GM21576 (cell line): ENCODE measurements at regions not wholly inside any gene's neighbourhood (a gene's known extent, or its start where the extent isn't known, plus 50 kb on each side); places are given as distances from the start of the nearest gene placed in this dataset.

Source experiments
- ATAC-seq: cut with Tn5 transposase; IDR thresholded peaks from one replicate; pipeline ENCODE4 v1.9.1; 2021; ENCODE audit warnings: mild to moderate bottlenecking, moderate library complexity; ENCODE audit not compliant: unreplicated experiment

GRCh38 chr13:21949818-21950429, 279.1 kb downstream of the FGF9 start:
- ATAC-seq, result no peak

DNA sequence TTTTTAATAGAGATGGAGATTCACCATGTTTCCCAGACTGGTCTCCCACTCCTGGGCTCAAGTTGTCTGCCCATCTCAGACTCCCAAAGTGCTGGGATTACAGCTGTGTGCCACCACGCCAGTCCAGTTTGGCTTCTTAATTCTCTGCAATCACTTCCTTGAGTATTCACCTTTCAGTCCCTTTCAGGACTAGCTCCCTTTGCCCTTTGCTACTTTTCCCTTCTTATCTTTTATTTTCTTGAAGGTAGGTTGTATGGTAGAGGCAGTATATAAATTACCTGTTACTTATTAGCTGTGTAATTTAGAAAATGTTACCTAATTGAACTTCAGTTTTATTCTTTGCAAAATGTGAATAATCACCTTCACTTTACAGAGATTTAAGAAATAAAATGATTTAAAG, 285.8 kb downstream of the FGF9 start:
- ATAC-seq, result no peak

- no peak for ATAC-seq
Observed at GRCh38 chr13:21957833-21958232, 287.0 kb downstream of the FGF9 start.

GRCh38 chr13:21960108-21960507, 289.2 kb downstream of the FGF9 start:
- no peak for ATAC-seq

- no peak for ATAC-seq
Observed at GRCh38 chr13:21964686-21965085, 293.8 kb downstream of the FGF9 start.

DNA sequence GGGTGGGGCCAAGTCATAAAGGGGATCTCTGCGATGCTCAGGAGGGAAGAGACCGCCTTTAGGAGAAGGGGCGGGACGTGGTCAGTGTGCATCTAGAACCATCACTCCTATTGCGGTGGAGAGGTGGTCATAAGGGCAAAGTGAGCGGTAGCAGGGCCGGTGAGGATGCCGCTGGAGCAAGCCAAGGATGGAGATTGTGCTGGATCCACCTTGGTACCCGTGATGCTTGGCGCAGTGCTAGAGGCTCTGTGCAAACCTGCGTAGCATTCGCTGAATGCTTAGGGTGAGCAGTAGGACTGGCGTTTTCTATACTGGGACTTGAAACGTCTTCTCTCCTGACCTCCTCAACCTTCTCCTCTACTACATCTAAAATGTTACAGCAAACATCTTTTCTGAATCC, 294.2 kb downstream of the FGF9 start:
- ATAC-seq, result no peak

GRCh38 chr13:21966014-21966413, 295.1 kb downstream of the FGF9 start:
- ATAC-seq, result no peak

DNA sequence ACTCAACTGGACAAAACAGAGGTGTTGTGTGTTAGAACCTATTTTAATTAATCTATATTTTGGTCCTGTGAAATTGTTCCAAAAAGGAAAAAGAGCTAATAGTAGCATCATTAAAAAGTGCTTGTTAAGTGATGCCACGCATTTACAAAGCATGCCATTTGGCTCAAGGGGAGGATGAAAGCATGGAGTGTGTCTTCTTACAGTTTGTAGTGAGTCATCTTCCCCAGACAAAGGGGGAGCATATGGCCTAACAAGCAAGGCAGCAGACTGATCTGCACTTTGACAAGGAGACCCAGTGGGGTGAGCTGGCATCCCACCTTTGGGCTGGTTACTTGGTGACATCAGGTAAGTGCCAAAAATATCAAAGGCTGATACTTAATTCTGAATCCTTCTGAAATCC, 297.0 kb downstream of the FGF9 start:
- ATAC-seq, result no peak

- ATAC-seq, result no peak
Observed at GRCh38 chr13:21970172-21970571, 299.3 kb downstream of the FGF9 start.

DNA sequence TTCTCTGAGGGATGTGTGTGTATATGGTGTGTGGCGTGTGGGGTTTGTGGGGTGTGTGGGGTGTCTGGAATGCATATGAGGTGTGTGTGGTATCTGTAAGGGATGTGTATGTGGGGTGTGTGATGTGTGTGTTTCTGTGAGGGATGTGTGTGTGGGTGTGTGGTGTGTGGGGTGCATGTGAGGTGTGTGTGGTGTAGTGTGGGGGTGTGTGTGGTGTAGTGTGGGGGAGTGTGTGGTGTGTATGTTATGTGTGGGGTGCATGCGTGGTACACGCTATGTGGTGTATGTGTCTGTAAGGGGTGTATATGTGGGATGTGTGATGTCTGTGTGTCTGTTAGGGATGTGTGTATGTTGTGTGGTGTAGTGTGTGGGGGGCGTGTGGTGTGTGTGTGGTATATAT, 300.0 kb downstream of the FGF9 start:
- ATAC-seq, result no peak

GRCh38 chr13:21971662-21972621, 301.1 kb downstream of the FGF9 start:
- ATAC-seq, result no peak

DNA sequence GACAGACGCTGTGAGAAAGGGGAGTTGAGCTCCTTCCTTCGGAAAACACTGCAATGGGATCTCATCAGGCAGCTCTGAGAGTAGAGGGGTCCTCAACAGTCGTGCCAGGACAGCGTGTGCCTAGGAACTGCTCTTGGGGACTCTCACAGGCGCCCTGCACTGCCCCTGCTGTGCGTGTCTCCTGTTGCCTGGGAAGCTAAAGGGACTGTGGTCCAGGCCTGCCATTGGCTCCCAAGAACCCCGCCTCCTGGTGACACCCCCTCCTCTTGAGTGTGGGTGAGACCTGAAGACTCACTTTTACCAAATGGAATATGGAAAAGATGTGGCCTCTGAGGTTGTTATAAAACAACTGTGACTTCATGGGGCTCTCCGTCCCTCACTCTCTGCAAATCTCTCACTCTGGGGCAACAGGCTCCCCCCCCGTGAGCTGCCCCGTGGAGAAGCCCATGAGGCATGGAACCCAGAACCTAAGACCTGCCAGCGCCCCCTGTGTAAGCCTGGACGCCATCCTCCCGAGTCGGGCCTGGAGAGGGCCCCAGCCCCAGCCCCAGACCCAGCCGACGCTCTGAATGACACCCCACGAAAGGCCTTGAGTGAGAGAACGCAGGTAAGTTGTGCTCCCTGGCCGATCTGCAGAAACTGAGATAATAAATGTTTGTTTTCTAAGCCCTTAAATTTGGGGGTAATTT, 302.7 kb downstream of the FGF9 start:
- ATAC-seq, result no peak

GRCh38 chr13:21974741-21975140, 303.9 kb downstream of the FGF9 start:
- ATAC-seq, result no peak

DNA sequence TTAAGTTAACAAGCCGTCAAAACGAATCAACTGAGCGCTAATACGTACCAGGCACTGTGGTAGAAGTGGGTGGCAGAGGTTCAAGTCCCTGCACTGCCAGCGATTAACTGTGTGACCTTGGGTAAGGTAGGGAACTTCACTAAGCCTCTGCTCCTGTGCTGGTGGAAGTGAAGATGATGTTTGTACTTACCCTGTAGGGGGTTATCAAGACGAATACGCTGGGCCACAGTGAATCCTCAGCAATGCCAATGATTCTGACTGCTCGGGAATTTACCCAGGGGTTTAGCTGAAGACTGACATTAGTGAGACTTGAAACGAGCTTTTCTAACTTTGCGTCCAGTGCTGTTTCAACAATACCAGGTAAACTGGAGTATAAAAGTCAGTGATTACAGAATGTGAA, 305.3 kb downstream of the FGF9 start:
- ATAC-seq, result no peak

DNA sequence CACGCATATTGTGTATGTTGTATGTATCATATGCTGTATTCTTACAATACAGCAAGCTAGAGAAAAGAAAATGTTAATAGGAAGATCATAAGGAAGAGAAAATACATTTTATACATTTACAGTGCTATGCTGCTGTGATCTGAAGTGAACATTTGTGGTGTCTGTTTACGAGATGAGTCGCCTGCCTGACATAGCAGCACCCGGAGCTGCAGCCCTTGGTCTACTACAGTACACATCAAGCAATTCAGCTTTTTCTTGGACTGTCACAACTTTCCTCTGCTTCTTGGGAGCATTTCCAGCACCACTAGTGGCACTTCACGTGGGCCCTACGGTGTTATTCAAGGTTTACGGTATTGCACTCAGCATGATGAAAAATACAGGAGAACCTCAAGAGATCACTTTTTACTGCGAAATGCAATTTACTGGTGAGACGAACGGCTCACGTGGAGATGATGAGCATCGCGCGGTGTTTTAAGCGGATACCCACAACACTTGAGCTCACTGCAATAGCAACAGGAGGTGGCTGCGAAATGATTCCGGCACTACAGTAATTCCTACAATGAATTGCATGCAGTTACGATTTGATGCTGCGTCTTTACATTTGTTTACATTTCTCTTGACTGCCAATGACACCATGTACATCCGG, 308.4 kb downstream of the FGF9 start:
- ATAC-seq, result no peak

- ATAC-seq, result no peak
Observed at GRCh38 chr13:21980049-21980448, 309.2 kb downstream of the FGF9 start.

DNA sequence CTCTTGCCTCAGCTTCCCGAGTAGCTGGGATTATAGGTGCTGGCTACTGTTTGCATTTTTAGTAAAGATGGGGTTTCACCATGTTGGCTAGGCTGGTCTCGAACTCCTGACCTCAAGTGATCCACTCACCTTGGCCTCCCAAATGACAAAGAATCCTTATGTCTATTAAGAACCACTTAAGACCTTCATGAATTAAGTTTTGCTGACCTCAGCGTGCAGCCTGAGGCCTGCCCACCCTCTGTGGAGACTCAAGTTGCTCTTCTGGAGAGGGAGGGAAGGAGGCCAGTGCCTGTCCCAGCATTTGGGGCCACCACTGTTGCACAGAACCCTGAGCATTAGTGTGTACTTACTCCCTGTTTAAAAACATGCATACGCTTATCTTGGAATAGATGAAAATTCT, 313.3 kb downstream of the FGF9 start:
- no peak for ATAC-seq

- ATAC-seq, result no peak
Observed at GRCh38 chr13:21986602-21987001, 315.7 kb downstream of the FGF9 start.

DNA sequence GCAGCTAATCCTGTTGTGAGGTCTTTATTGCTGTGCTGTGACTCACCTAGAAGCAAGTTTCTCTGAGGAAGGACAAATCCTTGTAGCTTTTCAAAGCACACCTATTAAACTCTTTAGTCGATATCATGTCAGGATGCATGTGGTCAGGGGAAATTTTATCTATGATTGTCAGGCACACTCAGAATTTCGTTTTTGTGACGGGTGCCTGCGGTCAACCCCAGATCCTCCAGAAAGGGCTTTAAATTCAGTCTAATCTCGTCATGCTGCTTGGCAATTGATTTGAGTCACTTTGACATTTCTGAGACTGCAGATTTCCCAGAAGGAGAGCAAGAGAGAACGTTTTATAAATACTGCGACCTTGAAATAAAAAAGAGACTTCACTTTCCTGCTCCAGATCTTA, 316.9 kb downstream of the FGF9 start:
- no peak for ATAC-seq

GRCh38 chr13:21988624-21989023, 317.8 kb downstream of the FGF9 start:
- no peak for ATAC-seq

GRCh38 chr13:21996049-21996448, 325.2 kb downstream of the FGF9 start:
- no peak for ATAC-seq
